ENCODE measurements at regions not wholly inside any gene's neighbourhood (a gene's known extent, or its start where the extent isn't known, plus 50 kb on each side); places are given as distances from the start of the nearest gene placed in this dataset.
A peak's percentile ranks its signal among the peaks of the same experiment; 100 is the strongest.
"Not testable (repeated sequence)": the region's sequence is repeated elsewhere in the genome, so short reads cannot be mapped to it uniquely, and the experiment has no call there.

- no peaks in the 10 kb centered on the region for H3K4me1 ChIP-seq (ENCODE audit: insufficient read depth, low read length)
- Mint-ChIP-seq H3K4me3 (ENCODE audit: unreplicated experiment) (no peak overlapping the region), H3K36me3 (ENCODE audit: low read depth, unreplicated experiment) (no peaks in the 10 kb centered on the region), H3K9me3 (ENCODE audit: unreplicated experiment) (no peaks in the 10 kb centered on the region), H3K4me1 (ENCODE audit: low read depth, unreplicated experiment) (peaks cover 11% of the 10 kb centered on the region), H3K27me3 (ENCODE audit: low read depth, unreplicated experiment) (no peaks in the 10 kb centered on the region), H3K27ac (ENCODE audit: unreplicated experiment) (peak overlapping the region; percentile 70)
- H2AFZ ChIP-seq (ENCODE audit: low read depth, low read length), result no peak overlapping the region
- no peaks in the 10 kb centered on the region for H3K36me3 ChIP-seq (ENCODE audit: insufficient read depth, low read length)
- H3K27me3 ChIP-seq (ENCODE audit: insufficient read depth, low read length), result no peaks in the 10 kb centered on the region
- H3K79me2 ChIP-seq (ENCODE audit: insufficient read depth, low read length), result no peaks in the 10 kb centered on the region
- TF ChIP-seq, protein P1, sequence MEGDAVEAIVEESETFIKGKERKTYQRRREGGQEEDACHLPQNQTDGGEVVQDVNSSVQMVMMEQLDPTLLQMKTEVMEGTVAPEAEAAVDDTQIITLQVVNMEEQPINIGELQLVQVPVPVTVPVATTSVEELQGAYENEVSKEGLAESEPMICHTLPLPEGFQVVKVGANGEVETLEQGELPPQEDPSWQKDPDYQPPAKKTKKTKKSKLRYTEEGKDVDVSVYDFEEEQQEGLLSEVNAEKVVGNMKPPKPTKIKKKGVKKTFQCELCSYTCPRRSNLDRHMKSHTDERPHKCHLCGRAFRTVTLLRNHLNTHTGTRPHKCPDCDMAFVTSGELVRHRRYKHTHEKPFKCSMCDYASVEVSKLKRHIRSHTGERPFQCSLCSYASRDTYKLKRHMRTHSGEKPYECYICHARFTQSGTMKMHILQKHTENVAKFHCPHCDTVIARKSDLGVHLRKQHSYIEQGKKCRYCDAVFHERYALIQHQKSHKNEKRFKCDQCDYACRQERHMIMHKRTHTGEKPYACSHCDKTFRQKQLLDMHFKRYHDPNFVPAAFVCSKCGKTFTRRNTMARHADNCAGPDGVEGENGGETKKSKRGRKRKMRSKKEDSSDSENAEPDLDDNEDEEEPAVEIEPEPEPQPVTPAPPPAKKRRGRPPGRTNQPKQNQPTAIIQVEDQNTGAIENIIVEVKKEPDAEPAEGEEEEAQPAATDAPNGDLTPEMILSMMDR (IDR thresholded peaks at IDR 0.05; ENCODE audit: insufficient read depth, low read depth, low read length), result peak; percentile 36
- no peak for TF ChIP-seq EZH2 (IDR thresholded peaks at IDR 0.05; ENCODE audit: insufficient read depth, low read length)
- H3K4me2 ChIP-seq (ENCODE audit: low read length), result no peak overlapping the region
- DNase-seq (ENCODE audit: low read depth) (peak; percentile 12), FAIRE-seq (peak; percentile 73)
- no peak overlapping the region for H3K9ac ChIP-seq (ENCODE audit: low read length)
- H3K9me3 ChIP-seq (ENCODE audit: insufficient read depth, low read depth, low read length), result no peaks in the 10 kb centered on the region
- no peak overlapping the region for H3K27ac ChIP-seq (ENCODE audit: low read depth, low read length)
- no peak overlapping the region for H3K4me3 ChIP-seq (ENCODE audit: insufficient read depth, low read depth, low read length)
- no peaks in the 10 kb centered on the region for H4K20me1 ChIP-seq (ENCODE audit: insufficient read depth, low read length)
Observed at GRCh38 chr9:86614871-86615849, 260.9 kb upstream of the TUT7 start.

DNA sequence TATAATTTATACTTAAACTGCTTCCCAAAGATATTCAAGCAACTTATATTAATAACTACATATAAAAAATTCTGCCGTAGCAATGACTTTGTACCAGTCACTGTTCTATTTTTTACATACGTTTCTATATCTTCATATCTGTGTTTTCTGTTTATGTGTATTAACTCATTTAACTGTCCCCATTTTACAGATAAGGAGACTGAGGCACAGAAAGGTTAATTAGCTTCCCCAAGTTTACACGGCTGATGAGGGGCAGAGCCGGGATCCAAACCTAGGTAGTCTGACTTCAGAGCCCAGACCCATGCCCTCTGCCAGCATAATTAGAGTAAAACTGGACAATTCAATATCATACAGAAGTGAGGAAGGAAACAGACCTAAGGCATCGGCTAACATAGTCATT lies 259.7 kb upstream of the TUT7 start:
- Histone ChIP-seq H3K4me3 (ENCODE audit: insufficient read depth, low read depth, low read length) (no peak overlapping the region), H3K27ac (ENCODE audit: low read depth, low read length) (no peak overlapping the region), H3K4me1 (ENCODE audit: insufficient read depth, low read length) (no peaks in the 10 kb centered on the region), H4K20me1 (ENCODE audit: insufficient read depth, low read length) (no peaks in the 10 kb centered on the region), H3K4me2 (ENCODE audit: low read length) (no peak overlapping the region), H3K27me3 (ENCODE audit: insufficient read depth, low read length) (no peaks in the 10 kb centered on the region), H2AFZ (ENCODE audit: low read depth, low read length) (no peak overlapping the region), H3K9ac (ENCODE audit: low read length) (no peak overlapping the region), H3K9me3 (ENCODE audit: insufficient read depth, low read depth, low read length) (no peaks in the 10 kb centered on the region), H3K36me3 (ENCODE audit: insufficient read depth, low read length) (no peaks in the 10 kb centered on the region), H3K79me2 (ENCODE audit: insufficient read depth, low read length) (no peaks in the 10 kb centered on the region)
- no peak for DNase-seq (ENCODE audit: low read depth)
- H3K9me3 Mint-ChIP-seq (ENCODE audit: unreplicated experiment), result no peaks in the 10 kb centered on the region
- H3K27me3 Mint-ChIP-seq (ENCODE audit: low read depth, unreplicated experiment), result no peaks in the 10 kb centered on the region
- H3K4me1 Mint-ChIP-seq (ENCODE audit: low read depth, unreplicated experiment), result peaks cover 11% of the 10 kb centered on the region
- no peaks in the 10 kb centered on the region for H3K36me3 Mint-ChIP-seq (ENCODE audit: low read depth, unreplicated experiment)
- H3K4me3 Mint-ChIP-seq (ENCODE audit: unreplicated experiment), result no peak overlapping the region
- peak overlapping the region; percentile 53 for H3K27ac Mint-ChIP-seq (ENCODE audit: unreplicated experiment)
- TF ChIP-seq, protein P1 (IDR thresholded peaks at IDR 0.05; ENCODE audit: insufficient read depth, low read depth, low read length), result no peak
- TF ChIP-seq EZH2 (IDR thresholded peaks at IDR 0.05; ENCODE audit: insufficient read depth, low read length), result no peak
- no peak for FAIRE-seq

DNA sequence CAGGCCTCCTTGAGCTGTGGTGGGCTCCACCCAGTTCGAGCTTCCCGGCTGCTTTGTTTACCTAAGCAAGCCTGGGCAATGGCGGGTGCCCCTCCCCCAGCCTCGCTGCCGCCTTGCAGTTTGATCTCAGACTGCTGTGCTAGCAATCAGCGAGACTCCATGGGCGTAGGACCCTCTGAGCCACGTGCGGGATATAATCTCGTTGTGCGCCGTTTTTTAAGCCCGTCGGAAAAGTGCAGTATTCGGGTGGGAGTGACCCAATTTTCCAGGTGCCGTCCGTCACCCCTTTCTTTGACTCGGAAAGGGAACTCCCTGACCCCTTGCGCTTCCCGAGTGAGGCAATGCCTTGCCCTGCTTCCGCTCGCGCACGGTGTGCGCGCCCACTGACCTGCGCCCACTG lies 257.3 kb upstream of the TUT7 start:
- not testable (repeated sequence) for FAIRE-seq; H3K9ac ChIP-seq (ENCODE audit: low read length); H3K27me3 Mint-ChIP-seq (ENCODE audit: low read depth, unreplicated experiment); H4K20me1 ChIP-seq (ENCODE audit: insufficient read depth, low read length); H3K9me3 ChIP-seq (ENCODE audit: insufficient read depth, low read depth, low read length); H3K79me2 ChIP-seq (ENCODE audit: insufficient read depth, low read length); H3K36me3 ChIP-seq (ENCODE audit: insufficient read depth, low read length); H3K27ac ChIP-seq (ENCODE audit: low read depth, low read length); H3K27ac Mint-ChIP-seq (ENCODE audit: unreplicated experiment); H3K4me3 Mint-ChIP-seq (ENCODE audit: unreplicated experiment); DNase-seq (ENCODE audit: low read depth); H3K4me2 ChIP-seq (ENCODE audit: low read length); H3K4me1 ChIP-seq (ENCODE audit: insufficient read depth, low read length); H3K9me3 Mint-ChIP-seq (ENCODE audit: unreplicated experiment); H2AFZ ChIP-seq (ENCODE audit: low read depth, low read length); H3K4me3 ChIP-seq (ENCODE audit: insufficient read depth, low read depth, low read length); H3K36me3 Mint-ChIP-seq (ENCODE audit: low read depth, unreplicated experiment); H3K27me3 ChIP-seq (ENCODE audit: insufficient read depth, low read length)
- peaks cover 11% of the 10 kb centered on the region for H3K4me1 Mint-ChIP-seq (ENCODE audit: low read depth, unreplicated experiment)

Data from astrocyte (in vitro differentiated cells and primary cell).